SH-SY5Y (cell line): ENCODE measurements at regions not wholly inside any gene's neighbourhood (a gene's known extent, or its start where the extent isn't known, plus 50 kb on each side); places are given as distances from the start of the nearest gene placed in this dataset.

Source experiments
- GATA2 ChIP-seq: IDR thresholded peaks from 2 replicates; pipeline ENCODE4 v1.6.1; 2011; ENCODE audit warnings: mild to moderate bottlenecking, low read depth, low read length
- GATA3 ChIP-seq: IDR thresholded peaks from 2 replicates; pipeline ENCODE4 v1.6.1; 2011; ENCODE audit warnings: low read depth, mild to moderate bottlenecking, low read length, moderate library complexity

DNA sequence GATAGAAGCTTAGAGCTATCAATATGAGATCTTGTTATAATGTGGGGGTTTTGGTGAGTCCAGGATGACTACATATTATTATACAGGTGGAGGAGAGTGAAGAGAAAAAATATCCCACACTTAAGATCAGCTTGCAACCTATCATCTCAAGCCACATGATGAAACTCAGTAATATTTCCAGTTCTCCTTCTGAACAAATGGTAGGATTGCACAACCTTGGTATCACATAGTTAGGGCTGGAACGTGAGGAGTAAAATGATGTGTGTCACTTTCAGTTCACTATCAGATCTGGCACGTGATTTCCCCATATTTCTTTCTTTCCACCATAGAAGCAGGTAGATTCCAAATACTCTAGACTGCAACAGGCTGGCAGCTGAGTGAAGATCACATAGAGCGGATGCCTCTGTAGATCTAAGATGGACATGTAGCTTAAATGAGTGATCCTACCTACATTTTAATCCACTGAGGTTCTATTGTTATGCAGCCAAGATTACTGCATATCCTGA is 150.6 kb upstream of the ANKRD50 start:
- TF ChIP-seq GATA3 (no peak), GATA2 (no peak)
